ENCODE measurements at regions not wholly inside any gene's neighbourhood (a gene's known extent, or its start where the extent isn't known, plus 50 kb on each side); places are given as distances from the start of the nearest gene placed in this dataset.

DNA sequence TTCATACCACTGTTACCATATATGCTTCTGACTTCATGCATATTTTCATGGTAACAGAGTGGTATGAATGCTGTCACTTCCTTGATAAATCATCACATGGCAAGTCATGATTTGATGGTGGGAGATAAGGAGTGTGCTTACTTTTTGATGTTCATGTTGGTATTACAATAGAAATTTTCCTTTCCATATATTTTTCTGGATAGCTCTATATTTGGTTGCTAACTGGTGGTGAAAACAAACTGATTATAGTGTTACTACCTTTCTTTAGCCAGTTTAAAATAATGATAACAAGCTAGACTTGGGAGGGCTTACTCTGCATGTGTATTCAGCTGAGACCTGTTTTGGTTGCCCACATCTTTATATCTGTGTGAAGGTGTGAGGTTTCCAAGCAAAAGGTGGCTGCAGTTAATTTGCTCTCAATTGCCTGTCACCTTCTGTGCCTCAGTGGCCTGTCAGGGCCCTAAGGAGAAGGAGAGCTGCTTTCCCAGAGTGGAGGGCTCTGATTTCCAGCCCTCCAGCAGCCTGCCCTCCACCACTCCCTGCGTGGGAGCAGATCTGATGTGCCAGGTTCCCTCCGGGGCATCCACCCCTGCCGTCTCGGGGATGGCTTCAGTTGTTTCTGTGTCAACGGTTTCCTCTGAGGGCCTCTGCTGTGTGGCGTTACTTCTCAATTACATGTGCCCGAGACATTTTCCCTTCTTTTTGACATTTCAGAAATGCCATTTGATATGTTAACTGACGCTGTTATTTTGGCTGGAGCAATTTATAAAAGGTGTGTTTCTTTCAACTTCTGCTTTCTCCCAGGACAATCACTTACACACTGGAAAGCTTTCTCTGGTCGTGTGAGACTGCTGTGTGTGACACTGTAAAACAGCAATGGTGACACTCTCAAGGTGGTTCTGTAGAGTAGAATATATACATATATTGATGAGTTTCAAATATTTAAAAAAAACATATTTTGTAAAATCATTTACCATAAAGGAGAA lies 107.7 kb upstream of the KLF6 start:
- TF ChIP-seq, protein P1, sequence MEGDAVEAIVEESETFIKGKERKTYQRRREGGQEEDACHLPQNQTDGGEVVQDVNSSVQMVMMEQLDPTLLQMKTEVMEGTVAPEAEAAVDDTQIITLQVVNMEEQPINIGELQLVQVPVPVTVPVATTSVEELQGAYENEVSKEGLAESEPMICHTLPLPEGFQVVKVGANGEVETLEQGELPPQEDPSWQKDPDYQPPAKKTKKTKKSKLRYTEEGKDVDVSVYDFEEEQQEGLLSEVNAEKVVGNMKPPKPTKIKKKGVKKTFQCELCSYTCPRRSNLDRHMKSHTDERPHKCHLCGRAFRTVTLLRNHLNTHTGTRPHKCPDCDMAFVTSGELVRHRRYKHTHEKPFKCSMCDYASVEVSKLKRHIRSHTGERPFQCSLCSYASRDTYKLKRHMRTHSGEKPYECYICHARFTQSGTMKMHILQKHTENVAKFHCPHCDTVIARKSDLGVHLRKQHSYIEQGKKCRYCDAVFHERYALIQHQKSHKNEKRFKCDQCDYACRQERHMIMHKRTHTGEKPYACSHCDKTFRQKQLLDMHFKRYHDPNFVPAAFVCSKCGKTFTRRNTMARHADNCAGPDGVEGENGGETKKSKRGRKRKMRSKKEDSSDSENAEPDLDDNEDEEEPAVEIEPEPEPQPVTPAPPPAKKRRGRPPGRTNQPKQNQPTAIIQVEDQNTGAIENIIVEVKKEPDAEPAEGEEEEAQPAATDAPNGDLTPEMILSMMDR (IDR thresholded peaks at IDR 0.05): no peak
- no peak for TF ChIP-seq EZH2 (IDR thresholded peaks at IDR 0.05; ENCODE audit: borderline replicate concordance, insufficient read depth, low read depth, low read length, poor library complexity, severe bottlenecking)
- DNase-seq (peak; percentile 37), ATAC-seq (ENCODE audit: low read depth) (peak; percentile 45)
- H3K9me3 ChIP-seq (ENCODE audit: control extremely low read depth in 1 of 3, control insufficient read depth in 2 of 3, insufficient read depth in 1 of 3, low read length in 2 of 3): no peaks in the 10 kb centered on the region
- Mint-ChIP-seq H3K27me3 (no peaks in the 10 kb centered on the region), H3K4me3 (peak overlapping the region; percentile 30), H3K27ac (peak overlapping the region; percentile 33), H3K4me1 (peaks cover 28% of the 10 kb centered on the region), H3K9me3 (ENCODE audit: insufficient read depth) (no peaks in the 10 kb centered on the region)
- peak overlapping the region; percentile 50 for H3K4me2 ChIP-seq (replicated peaks; ENCODE audit: low read depth, low read length, poor library complexity, severe bottlenecking)
- H3K79me2 ChIP-seq (ENCODE audit: control insufficient read depth, insufficient read depth, low read length): no peaks in the 10 kb centered on the region
- H2AFZ ChIP-seq (ENCODE audit: insufficient read depth, low read depth, low read length, poor library complexity, severe bottlenecking): peak overlapping the region; percentile 72
- peak overlapping the region; percentile 14 for H3K9ac ChIP-seq (ENCODE audit: low read length)
- POLR2A ChIA-PET: no interaction called here
- no peak overlapping the region for H3K4me3 ChIP-seq (ENCODE audit: control extremely low read depth in 1 of 5, extremely low read depth in 1 of 5, insufficient read depth in 1 of 5, low read depth in 2 of 5, low read length in 4 of 5)
- intact Hi-C loops (cut with micrococcal nuclease): loop anchor here (2.0 kb wide), 1 partner anchor 16 kb away; no protein-coding TSS in a partner anchor
- 26% methylated on average over 5 of the region's 9 CpGs for WGBS (ENCODE audit: insufficient coverage)
- H3K4me1 ChIP-seq (ENCODE audit: control insufficient read depth in 2 of 2, insufficient read depth in 2 of 2, low read length in 2 of 2): peaks cover 9 to 21% of the 10 kb centered on the region in 2 donors
- CTCF ChIA-PET: no interaction called here
- no peaks in the 10 kb centered on the region for H3K27me3 ChIP-seq (replicated peaks in 1 of 4; ENCODE audit: control extremely low read depth in 1 of 4, control insufficient read depth in 3 of 4, insufficient read depth in 4 of 4, low read length in 3 of 4)
- no peaks in the 10 kb centered on the region for H4K20me1 ChIP-seq (ENCODE audit: control insufficient read depth, insufficient read depth, low read length, poor library complexity, severe bottlenecking)
- H3K27ac ChIP-seq (ENCODE audit: low read length in 2 of 2): peak overlapping the region in 1 of 2 donors; percentile 18
- H3K36me3 ChIP-seq (replicated peaks in 1 of 2; ENCODE audit: control extremely low read depth in 1 of 2, control insufficient read depth in 1 of 2, extremely low read depth in 1 of 2, insufficient read depth in 2 of 2, low read length in 1 of 2): no peaks in the 10 kb centered on the region

DNA sequence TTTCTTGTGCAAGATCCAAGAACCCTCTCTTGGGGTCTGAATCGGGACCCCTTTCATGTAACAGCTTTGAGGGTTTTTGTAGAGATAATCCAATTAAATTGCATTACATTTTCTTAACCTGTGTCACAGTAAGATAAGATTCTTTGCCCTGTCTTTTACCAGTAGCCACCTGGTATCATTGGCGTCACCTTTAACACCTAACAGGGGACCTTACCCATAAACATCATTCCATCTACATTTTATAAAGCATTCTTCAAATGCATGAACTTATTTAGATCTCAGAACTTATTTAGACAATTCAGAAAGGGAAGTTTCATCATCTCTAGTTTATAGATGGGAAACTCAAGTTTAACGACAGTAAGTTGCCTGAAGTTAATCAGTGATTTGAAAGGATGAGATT lies 106.4 kb upstream of the KLF6 start:
- H3K27ac ChIP-seq (ENCODE audit: low read length in 2 of 2): no peak overlapping the region
- CTCF ChIA-PET: no interaction called here

More for the DNA sequence above, 106.4 kb upstream of the KLF6 start:
- Histone ChIP-seq H3K4me2 (replicated peaks; ENCODE audit: low read depth, low read length, poor library complexity, severe bottlenecking) (no peak overlapping the region), H3K27me3 (replicated peaks in 1 of 4; ENCODE audit: control extremely low read depth in 1 of 4, control insufficient read depth in 3 of 4, insufficient read depth in 4 of 4, low read length in 3 of 4) (no peaks in the 10 kb centered on the region), H3K4me1 (ENCODE audit: control insufficient read depth in 2 of 2, insufficient read depth in 2 of 2, low read length in 2 of 2) (peaks cover 9 to 21% of the 10 kb centered on the region in 2 donors), H4K20me1 (ENCODE audit: control insufficient read depth, insufficient read depth, low read length, poor library complexity, severe bottlenecking) (no peaks in the 10 kb centered on the region), H3K9ac (ENCODE audit: low read length) (no peak overlapping the region), H2AFZ (ENCODE audit: insufficient read depth, low read depth, low read length, poor library complexity, severe bottlenecking) (no peak overlapping the region), H3K4me3 (ENCODE audit: control extremely low read depth in 1 of 5, extremely low read depth in 1 of 5, insufficient read depth in 1 of 5, low read depth in 2 of 5, low read length in 4 of 5) (no peak overlapping the region), H3K9me3 (ENCODE audit: control extremely low read depth in 1 of 3, control insufficient read depth in 2 of 3, insufficient read depth in 1 of 3, low read length in 2 of 3) (no peaks in the 10 kb centered on the region), H3K79me2 (ENCODE audit: control insufficient read depth, insufficient read depth, low read length) (no peaks in the 10 kb centered on the region), H3K36me3 (replicated peaks in 1 of 2; ENCODE audit: control extremely low read depth in 1 of 2, control insufficient read depth in 1 of 2, extremely low read depth in 1 of 2, insufficient read depth in 2 of 2, low read length in 1 of 2) (no peaks in the 10 kb centered on the region)
- 80% methylated on average over 1 of the region's 3 CpGs for WGBS (ENCODE audit: insufficient coverage)
- ATAC-seq (ENCODE audit: low read depth): no peak
- intact Hi-C loops (cut with micrococcal nuclease): no loop called here
- Mint-ChIP-seq H3K4me3 (no peak overlapping the region), H3K27me3 (no peaks in the 10 kb centered on the region), H3K27ac (no peak overlapping the region), H3K9me3 (ENCODE audit: insufficient read depth) (no peaks in the 10 kb centered on the region), H3K4me1 (peaks cover 35% of the 10 kb centered on the region)
- TF ChIP-seq, protein P1 (IDR thresholded peaks at IDR 0.05): no peak
- no peak for TF ChIP-seq EZH2 (IDR thresholded peaks at IDR 0.05; ENCODE audit: borderline replicate concordance, insufficient read depth, low read depth, low read length, poor library complexity, severe bottlenecking)
- no peak for DNase-seq
- POLR2A ChIA-PET: no interaction called here

All from B cell (primary cell).